GM12873 (cell line): ENCODE measurements at regions not wholly inside any gene's neighbourhood (a gene's known extent, or its start where the extent isn't known, plus 50 kb on each side); places are given as distances from the start of the nearest gene placed in this dataset.

Experiments
- CTCF ChIP-seq: IDR thresholded peaks from 2 replicates; pipeline ENCODE4 v1.5.1; 2012; ENCODE audit warnings: low read depth, mild to moderate bottlenecking, moderate library complexity, low read length, control low read depth; ENCODE audit not compliant: insufficient read depth; ENCODE audit errors: missing control alignments

DNA sequence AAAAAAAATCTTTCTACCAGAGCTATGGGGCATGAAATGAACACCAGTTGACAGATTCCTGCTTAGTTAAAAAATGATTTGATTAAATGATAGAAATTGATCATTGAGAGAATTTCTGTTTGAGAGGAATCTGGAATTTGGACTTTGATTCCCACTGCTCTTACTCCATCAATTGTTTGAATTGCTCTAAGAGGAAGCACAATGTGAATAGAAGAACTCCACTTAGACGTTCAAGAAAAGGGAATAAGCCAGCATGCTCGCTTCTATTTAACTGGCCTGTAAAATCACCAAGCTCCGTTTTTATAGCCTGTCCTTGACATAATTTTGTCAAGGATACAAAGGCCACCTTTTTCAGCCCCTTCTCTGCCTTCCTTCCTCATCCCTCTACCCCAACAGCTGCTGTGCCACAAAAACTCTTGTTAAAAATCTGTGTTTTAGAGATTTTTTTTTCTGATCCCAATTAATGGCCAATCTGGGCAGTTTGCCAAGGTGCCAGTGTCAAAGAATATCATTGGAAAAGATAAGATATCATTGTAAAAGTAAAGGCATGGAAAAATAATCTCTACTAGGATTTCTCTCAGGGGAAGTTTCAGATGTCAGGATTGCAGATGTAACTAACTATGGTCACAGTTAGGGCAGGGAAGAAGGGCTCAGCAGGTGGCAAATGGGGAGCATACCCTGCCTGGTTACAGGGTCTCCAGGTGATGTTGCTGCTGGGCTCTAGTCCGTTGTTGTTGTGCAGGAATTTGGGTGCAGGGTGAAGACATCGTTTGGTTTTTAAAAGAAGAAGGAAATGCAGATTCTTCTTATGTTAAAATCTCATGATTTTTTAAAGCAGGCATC lies 301.8 kb upstream of the PDZRN3 start:
- no peak for TF ChIP-seq CTCF

DNA sequence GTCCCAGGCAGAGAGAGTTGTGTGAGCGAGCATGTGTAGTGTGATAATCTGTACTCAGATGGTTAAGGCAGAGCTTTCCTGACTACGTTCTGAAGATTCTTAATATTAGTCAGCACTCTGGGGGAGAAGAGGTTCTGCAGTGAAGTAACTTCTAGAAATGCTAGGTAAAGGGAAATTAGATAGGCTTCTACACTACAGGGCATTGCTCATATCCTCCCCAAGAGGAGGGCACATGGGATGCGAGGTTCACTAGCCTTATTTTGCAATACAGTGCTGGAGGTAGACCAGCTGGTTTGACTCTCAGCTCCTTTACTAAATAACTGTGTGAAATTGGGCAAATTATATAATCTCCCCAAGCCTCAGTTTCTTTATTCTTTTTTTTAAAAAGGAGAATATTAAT lies 300.3 kb upstream of the PDZRN3 start:
- no peak for TF ChIP-seq CTCF

DNA sequence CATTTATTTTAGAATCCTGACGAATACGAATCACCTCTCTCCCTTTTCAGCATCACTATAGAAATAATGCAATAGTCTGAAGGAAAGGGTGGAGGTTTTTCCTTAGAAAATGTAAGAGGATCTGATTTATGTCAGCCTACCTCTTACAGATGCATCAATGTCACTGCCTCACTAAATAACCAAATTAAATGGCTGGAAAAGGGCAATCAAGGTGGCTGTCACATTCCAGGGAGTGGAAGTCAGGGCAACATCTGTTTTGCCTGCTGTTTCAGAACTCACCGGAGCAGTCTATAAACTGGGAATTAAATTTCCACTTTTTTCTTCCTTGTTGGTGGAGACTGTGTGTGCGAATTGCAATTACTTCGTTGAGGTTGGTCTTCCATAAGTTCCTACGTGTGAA lies 299.3 kb upstream of the PDZRN3 start:
- no peak for TF ChIP-seq CTCF

DNA sequence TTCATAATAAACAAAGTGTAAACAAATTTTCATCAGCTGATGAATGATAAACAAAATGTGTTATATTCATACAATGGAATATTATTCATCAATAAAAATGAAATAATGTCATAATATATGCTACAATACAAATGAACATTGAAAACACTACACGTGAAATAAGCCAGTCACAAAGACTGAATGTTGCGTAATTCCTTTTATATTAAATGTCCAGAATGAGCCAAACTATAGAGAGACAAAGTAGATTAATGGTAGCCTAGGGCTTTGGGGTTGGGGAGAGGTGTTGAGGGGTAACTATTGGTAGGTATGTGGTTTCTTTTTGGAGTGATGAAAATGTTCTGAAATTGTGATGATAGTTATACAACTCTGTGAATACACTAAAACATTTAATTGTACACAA lies 292.9 kb upstream of the PDZRN3 start:
- TF ChIP-seq CTCF = no peak

GRCh38 chr3:73915886-73916285 lies 291.1 kb upstream of the PDZRN3 start:
- TF ChIP-seq CTCF = no peak

DNA sequence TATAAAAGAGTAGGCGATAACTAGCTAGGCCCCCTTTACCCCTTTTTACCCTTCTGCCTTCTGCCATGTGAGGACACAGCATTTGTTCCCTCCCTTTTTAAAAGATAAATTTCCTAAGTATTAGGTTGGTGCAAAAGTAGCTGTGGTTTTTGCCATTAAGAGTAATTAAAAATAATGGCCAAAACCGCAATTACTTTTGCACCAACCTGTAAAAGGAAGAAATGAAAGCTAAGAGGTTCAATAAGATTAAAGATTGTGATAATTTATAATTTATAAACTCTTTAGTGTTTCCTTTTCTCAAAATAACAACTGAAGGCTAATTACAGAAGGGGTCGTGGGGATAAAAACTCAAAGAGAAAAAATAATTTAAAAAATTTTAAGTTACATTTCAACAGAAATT lies 283.5 kb upstream of the PDZRN3 start:
- TF ChIP-seq CTCF = no peak

- TF ChIP-seq CTCF = no peak
Observed at GRCh38 chr3:73901686-73902085, 276.9 kb upstream of the PDZRN3 start.
